PFSK-1 (cell line): ENCODE measurements at regions not wholly inside any gene's neighbourhood (a gene's known extent, or its start where the extent isn't known, plus 50 kb on each side); places are given as distances from the start of the nearest gene placed in this dataset.

Experiments
- FOXP2 ChIP-seq: optimal IDR thresholded peaks from 2 replicates; pipeline ENCODE3; 2011; ENCODE audit warnings: borderline replicate concordance, control low read depth, inconsistent platforms; ENCODE audit not compliant: insufficient read depth; ENCODE audit errors: extremely low read length, extremely low read depth
- POLR2AphosphoS5 ChIP-seq: IDR thresholded peaks from 2 replicates; pipeline ENCODE4 v1.6.1; 2012; ENCODE audit warnings: low read depth, mild to moderate bottlenecking, control low read depth, low read length, moderate library complexity
- REST ChIP-seq, 2 experiments: IDR thresholded peaks; 2 replicates each; pipeline versions ENCODE4 v1.6.1 to v1.8.0; 2011 to 2012; ENCODE audit warnings: low read depth in 2 of 2, low read length in 2 of 2, control low read depth in 1 of 2, inconsistent platforms in 1 of 2, mild to moderate bottlenecking in 1 of 2, moderate library complexity in 1 of 2; ENCODE audit not compliant: insufficient read depth in 1 of 2
- SIN3A ChIP-seq: IDR thresholded peaks from 2 replicates; pipeline ENCODE4 v1.6.1; 2012; ENCODE audit warnings: mild to moderate bottlenecking, low read length, moderate library complexity, borderline replicate concordance; ENCODE audit not compliant: insufficient read depth
- TAF1 ChIP-seq: IDR thresholded peaks from 2 replicates; pipeline ENCODE4 v1.6.1; 2012; ENCODE audit warnings: low read length, control low read depth, borderline replicate concordance; ENCODE audit not compliant: insufficient read depth

GRCh38 chr10:10519674-10520073, 498.0 kb upstream of the CELF2 start:
- TF ChIP-seq POLR2AphosphoS5 = no peak
- no peak for TF ChIP-seq REST (IDR thresholded peaks at IDR 0.05; ENCODE audit: insufficient read depth in 1 of 2, low read depth in 2 of 2, low read length in 2 of 2)
- no peak for TF ChIP-seq FOXP2
- TF ChIP-seq SIN3A = no peak
- TF ChIP-seq TAF1 = no peak

- TF ChIP-seq POLR2AphosphoS5 (no peak), SIN3A (no peak), FOXP2 (no peak), REST (IDR thresholded peaks at IDR 0.05; ENCODE audit: insufficient read depth in 1 of 2, low read depth in 2 of 2, low read length in 2 of 2) (no peak), TAF1 (no peak)
Measured at GRCh38 chr10:10520491-10521385, 496.9 kb upstream of the CELF2 start.

GRCh38 chr10:10526846-10527245, 490.8 kb upstream of the CELF2 start:
- TF ChIP-seq REST (IDR thresholded peaks at IDR 0.05; ENCODE audit: insufficient read depth in 1 of 2, low read depth in 2 of 2, low read length in 2 of 2) (no peak), SIN3A (no peak), FOXP2 (no peak), POLR2AphosphoS5 (no peak)

- no peak for TF ChIP-seq FOXP2
- TF ChIP-seq POLR2AphosphoS5 = no peak
Measured at GRCh38 chr10:10527861-10528562, 489.7 kb upstream of the CELF2 start.

- TF ChIP-seq REST (IDR thresholded peaks at IDR 0.05; ENCODE audit: insufficient read depth in 1 of 2, low read depth in 2 of 2, low read length in 2 of 2) (no peak), SIN3A (no peak), POLR2AphosphoS5 (no peak), TAF1 (no peak), FOXP2 (no peak)
Measured at GRCh38 chr10:10528563-10528910, 489.1 kb upstream of the CELF2 start.
